Left ventricle myocardium superior (tissue), 1 donor: ENCODE measurements at regions not wholly inside any gene's neighbourhood (a gene's known extent, or its start where the extent isn't known, plus 50 kb on each side); places are given as distances from the start of the nearest gene placed in this dataset.
"Not testable (repeated sequence)": the region's sequence is repeated elsewhere in the genome, so short reads cannot be mapped to it uniquely, and the experiment has no call there.

ENCODE experiments used
- ATAC-seq: fragments of 200-7000 bp; cut with Tn5 transposase; one replicate; pipeline ENCODE4 v1.9.1; 2020; ENCODE audit warnings: mild to moderate bottlenecking, moderate library complexity
- DNase-seq: peaks from one replicate; pipeline ENCODE4 v3.0.0-alpha.2; 2020
- intact Hi-C: fragments of 100-400 bp; cut with micrococcal nuclease; formaldehyde crosslinking; loops from one replicate; pipeline ENCODE4 v1.11.0; 2022
- donor health status: DM: no; HTN: yes; CAD: no; lungs with severe emphysema.

DNA sequence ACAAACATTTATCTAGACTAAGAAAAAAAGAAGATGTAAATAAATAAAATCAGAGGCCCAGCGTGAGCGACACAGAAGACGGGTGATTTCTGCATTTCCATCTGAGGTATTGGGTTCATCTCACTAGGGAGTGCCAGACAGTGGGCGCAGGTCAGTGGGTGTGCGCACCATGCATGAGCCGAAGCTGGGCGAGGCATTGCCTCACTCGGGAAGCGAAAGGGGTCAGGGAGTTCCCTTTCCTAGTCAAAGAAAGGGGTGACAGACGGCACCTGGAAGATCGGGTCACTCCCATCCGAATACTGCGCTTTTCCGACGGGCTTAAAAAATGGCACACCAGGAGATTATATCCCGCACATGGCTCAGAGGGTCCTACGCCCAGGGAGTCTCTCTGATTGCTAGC is 79.5 kb upstream of the ABCD2 start:
- intact Hi-C loops = loop anchor here (10.0 kb wide), 2 partner anchors 104 to 384 kb away; no protein-coding TSS in a partner anchor
- ATAC-seq = not testable (repeated sequence)

DNA sequence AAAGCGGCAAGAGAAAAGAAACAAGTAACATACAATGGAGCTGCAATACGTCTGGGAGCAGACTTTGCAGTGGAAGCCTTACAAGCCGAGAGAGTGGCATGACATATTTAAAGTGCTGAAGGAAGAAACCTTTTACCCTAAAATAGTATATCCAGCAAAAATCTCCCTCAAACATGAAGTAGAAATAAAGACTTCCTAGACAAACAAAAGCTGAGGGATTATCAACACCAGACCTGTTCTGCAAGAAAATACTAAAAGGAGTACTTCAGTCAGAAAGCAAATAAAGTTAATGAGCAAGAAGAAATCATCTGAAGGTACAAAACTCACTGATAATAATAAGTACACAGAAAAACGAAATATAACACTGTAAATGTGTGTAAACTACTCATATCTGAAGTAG is 77.5 kb upstream of the ABCD2 start:
- DNase-seq (no peak), ATAC-seq (no peak)
- intact Hi-C loops = loop anchor here (10.0 kb wide), 2 partner anchors 102 to 382 kb away; no protein-coding TSS in a partner anchor

More for the DNA sequence above, 79.5 kb upstream of the ABCD2 start:
- not testable (repeated sequence) for DNase-seq

DNA sequence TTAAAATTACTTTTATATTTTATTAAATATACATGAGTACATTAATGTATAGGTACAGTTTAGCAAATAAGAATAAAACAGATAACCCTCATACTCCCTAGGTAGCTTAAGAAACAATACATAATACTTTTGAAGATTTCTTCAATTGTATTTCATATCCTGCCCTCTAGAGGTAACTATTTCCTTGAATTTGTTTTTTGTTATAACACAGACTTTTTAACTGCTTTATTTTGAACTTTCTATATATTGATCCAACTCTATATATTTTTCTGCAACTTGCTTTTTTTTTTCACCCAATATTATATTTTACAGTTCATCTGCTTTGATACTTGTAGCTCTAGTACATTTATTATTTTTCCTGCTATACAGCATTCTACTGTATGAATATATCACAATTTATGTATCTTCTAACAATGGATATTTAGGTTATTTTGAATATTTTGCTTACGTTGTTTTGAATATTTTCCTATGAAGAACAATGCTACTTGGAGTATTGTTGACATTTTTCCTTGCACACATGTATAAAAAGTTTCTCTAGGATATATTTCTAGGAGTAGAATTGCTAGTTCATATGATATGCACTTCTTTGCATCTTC is 72.8 kb upstream of the ABCD2 start:
- DNase-seq = no peak
- ATAC-seq = no peak
- intact Hi-C loops = loop anchor here (10.0 kb wide), 2 partner anchors 98 to 378 kb away; no protein-coding TSS in a partner anchor

DNA sequence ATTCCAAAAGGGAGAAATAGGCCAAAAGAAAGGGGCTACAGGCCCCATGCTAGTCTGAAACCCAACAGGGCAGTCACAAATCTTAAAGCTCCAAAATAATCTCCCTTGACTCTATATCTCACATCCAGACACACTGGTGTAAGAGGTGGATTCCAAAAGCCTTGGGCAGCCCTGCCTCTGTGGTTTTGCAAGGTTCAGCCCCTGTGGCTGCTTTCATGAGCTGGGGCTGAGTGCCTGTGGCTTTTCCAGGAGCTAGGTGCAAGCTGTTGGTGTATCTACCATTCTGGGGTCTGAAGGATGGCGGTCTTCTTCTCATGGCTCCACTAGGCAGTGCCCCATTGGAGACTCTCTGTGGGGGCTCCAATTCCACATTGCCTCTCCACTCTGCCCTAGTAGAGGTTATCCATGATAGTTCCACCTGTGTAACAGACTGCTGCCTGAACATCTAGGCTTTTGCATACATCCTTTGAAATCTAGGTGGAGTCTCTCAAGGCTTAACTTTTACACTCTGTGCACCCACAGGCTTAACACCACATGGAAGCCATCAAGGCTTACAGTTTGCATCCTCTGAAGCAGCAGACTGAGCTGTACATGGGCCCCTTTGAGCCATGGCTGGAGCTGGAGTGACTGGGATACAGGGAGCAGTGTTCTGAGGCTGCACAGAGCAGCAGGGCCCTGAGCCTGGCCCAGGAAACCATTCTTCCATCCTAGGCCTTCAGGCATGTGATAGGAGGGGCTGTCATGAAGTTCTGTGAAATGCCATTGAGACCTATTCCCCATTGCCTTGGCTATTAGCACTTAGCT is 66.5 kb upstream of the ABCD2 start:
- DNase-seq (no peak), ATAC-seq (no peak)
- intact Hi-C loops = no loop called here

DNA sequence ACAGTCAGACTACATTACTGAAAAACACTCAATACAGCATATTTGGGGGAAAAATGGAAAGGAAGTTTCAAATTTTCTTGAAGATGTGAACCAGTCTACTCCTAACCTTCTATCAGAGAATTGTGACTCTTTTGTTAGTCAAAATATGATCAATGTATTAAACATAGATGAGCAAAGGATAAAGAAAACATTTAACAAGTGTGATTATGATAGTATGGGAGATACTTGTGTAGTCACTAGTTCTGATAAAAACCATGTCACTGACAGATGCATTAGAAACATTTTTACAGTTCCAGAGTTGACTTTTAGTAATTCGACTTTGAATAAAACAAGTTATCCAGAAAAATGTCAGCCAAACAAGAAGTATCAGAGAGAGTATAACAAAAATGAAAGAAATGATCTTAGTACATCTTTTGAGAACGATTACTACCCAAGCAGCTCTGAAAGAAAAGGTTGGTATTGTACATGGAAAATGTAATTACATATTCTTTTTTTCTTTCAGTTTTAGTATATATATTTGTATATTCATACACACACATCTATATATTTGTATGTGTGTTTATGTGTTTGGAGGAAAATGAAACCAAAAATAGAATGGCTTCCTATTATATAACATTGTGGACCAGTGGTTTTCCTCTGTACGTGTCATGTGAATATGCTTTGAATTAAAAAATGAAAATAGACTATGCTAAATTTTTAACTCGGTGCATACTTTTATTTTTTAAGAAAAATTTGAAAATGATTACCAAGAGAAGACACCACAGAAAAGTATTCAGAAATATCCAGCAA is 63.3 kb upstream of the ABCD2 start:
- DNase-seq (no peak), ATAC-seq (no peak)
- intact Hi-C loops = no loop called here

DNA sequence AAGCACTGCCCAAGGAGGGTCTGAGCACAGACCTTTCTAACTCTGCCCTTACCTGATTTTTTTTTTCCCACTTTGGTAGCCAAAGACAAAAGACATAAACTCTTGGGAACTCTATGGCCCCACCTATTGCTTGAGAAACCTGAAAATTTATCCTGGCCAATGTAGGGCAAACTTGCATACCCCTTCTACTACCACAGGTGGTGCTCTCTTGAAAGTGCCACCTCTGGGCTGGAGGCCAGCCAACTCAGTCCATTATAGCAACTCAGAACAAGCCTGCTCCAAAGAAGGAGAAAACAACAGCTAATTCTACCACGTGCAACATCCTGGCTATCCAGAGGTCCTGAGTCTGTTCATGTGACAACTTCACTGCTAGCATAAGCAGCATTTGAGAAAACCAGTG is 55.7 kb upstream of the ABCD2 start:
- ATAC-seq (no peak), DNase-seq (no peak)
- intact Hi-C loops = no loop called here

DNA sequence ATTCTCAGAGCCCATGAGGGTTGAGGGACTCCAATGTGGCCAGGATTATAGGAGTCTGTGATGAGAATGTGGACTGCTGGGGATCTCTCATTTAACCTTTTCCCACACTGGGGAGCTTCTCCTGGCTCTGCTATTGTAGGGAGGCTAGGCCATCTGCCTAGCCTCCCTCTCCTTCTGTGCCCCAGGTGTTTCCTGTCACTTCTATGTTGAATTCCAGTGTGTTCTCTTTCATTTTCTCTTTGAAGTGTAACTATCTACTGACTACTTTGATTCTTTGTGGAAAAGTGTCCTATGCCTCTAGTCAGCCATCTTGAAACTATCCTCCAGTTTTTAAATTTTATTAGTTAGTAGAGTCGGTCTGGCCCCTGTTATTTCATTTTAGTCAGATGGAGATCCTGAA is 53.4 kb upstream of the ABCD2 start:
- intact Hi-C loops = no loop called here
- no peak for ATAC-seq

DNA sequence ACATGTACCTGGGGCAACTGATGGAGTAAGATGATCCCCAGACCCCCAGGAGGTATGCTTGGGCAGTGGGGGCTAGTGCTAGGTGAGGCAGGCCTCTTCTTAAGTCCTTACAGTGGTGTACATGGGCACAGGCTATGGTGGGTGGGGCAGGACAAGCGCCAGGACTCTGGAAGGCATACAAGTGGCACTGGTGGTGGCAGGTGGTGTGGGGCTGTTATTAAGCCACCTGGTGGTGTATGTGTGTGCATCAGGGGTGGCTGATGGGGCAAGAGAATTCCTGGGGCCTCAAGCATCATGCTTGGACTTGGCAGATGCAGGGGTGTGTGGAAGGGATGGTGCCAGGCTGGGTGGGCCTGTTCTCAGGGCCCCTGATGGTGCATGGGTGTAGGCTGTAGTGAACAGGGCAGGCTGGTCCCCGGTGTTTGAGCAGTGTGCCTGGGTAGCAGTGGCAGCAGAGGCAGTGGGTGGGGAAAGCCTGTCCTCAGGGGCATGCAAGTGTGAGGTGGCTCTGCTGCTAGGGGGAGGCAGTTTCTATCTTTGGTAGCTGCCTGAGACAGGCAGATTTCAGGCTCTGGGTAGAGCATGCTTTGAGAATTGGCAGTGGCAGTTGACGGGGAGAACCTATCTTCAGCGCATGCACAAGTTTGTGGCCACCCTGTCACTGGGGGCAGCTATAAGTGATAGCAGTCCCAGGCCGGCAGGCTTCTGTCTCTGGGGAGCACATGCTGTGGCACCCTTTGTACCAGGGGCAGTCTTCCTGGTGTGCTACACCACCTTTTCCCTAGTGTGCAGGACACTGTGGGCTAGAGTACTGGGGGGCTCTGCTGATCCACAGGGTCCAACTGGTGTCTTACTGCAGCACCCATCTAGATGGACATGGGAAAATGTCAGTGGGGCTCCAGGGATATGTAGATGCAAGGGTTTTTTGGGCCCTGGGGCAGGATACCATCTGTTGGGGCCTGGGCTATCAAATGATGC is 52.6 kb upstream of the ABCD2 start:
- intact Hi-C loops = no loop called here
- DNase-seq (no peak), ATAC-seq (no peak)

More for the DNA sequence above, 53.4 kb upstream of the ABCD2 start:
- no peak for DNase-seq

DNA sequence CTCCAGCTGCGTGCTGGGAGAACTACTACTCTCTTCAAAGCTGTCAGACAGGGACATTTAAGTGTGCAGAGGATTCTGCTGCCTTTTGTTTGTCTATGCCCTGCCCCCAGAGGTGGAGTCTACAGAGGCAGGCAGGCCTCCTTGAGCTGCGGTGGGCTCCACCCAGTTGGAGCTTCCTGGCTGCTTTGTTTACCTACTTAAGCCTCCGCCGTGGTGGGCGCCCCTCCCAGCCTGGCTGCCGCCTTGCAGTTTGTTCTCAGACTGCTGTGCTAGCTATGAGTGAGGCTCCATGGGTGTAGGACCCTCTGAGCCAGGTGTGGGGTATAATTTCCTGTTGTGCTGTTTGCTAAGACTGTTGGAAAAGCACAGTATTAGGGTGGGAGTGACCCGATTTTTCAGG is 49.9 kb upstream of the ABCD2 start:
- intact Hi-C loops, DNase-seq, ATAC-seq: not testable (repeated sequence)
